Trophoblast cell (in vitro differentiated cells and primary cell): ENCODE measurements at regions not wholly inside any gene's neighbourhood (a gene's known extent, or its start where the extent isn't known, plus 50 kb on each side); places are given as distances from the start of the nearest gene placed in this dataset.
A peak's percentile ranks its signal among the peaks of the same experiment; 100 is the strongest.

Experiments used
- DNase-seq, 2 donors: peaks; one replicate each; pipeline ENCODE4 v3.0.0-alpha.2; 2016
- H2AFZ ChIP-seq: 2 replicates; pipeline ENCODE4 v1.6.1; 2013; ENCODE audit warnings: low read length, moderate library complexity, mild to moderate bottlenecking; ENCODE audit not compliant: insufficient read depth, poor library complexity
- H2AK5ac ChIP-seq: 2 replicates; pipeline ENCODE4 v1.6.1; 2013; ENCODE audit warnings: mild to moderate bottlenecking, low read length
- H2BK120ac ChIP-seq: 2 replicates; pipeline ENCODE4 v1.6.1; 2013; ENCODE audit warnings: low read length, mild to moderate bottlenecking, moderate library complexity; ENCODE audit not compliant: insufficient read depth, poor library complexity
- H2BK12ac ChIP-seq: 2 replicates; pipeline ENCODE4 v1.6.1; 2013; ENCODE audit warnings: mild to moderate bottlenecking, low read length, moderate library complexity
- H2BK5ac ChIP-seq: 2 replicates; pipeline ENCODE4 v1.6.1; 2013; ENCODE audit warnings: low read length, low read depth, moderate library complexity, mild to moderate bottlenecking; ENCODE audit not compliant: poor library complexity
- H3K14ac ChIP-seq: 2 replicates; pipeline ENCODE4 v1.6.1; 2013; ENCODE audit warnings: mild to moderate bottlenecking, low read length
- H3K18ac ChIP-seq: 2 replicates; pipeline ENCODE4 v1.6.1; 2013; ENCODE audit warnings: mild to moderate bottlenecking, low read length
- H3K23ac ChIP-seq: 2 replicates; pipeline ENCODE4 v1.6.1; 2013; ENCODE audit warnings: low read length
- H3K27ac ChIP-seq: 2 replicates; pipeline ENCODE4 v1.5.1; 2013; ENCODE audit warnings: low read depth, mild to moderate bottlenecking, inconsistent platforms, low read length, moderate library complexity
- H3K27me3 ChIP-seq: 2 replicates; pipeline ENCODE4 v1.6.1; 2013; ENCODE audit warnings: inconsistent platforms, mild to moderate bottlenecking, low read length, moderate library complexity; ENCODE audit not compliant: insufficient read depth
- H3K36me3 ChIP-seq, 2 experiments: 1 replicate in 1 of 2; 2 replicates in 1 of 2; pipeline ENCODE4 v1.6.1; 2013; ENCODE audit warnings: low read length in 2 of 2, mild to moderate bottlenecking in 2 of 2, moderate library complexity in 1 of 2; ENCODE audit not compliant: insufficient read depth in 2 of 2, control insufficient read depth in 1 of 2
- H3K4ac ChIP-seq: 2 replicates; pipeline ENCODE4 v1.6.1; 2013; ENCODE audit warnings: low read depth, mild to moderate bottlenecking, low read length, moderate library complexity
- H3K4me1 ChIP-seq, 2 experiments: 1 replicate in 1 of 2; 2 replicates in 1 of 2; pipeline ENCODE4 v1.6.1; 2013; ENCODE audit warnings: low read length in 2 of 2, mild to moderate bottlenecking in 2 of 2, moderate library complexity in 1 of 2; ENCODE audit not compliant: insufficient read depth in 2 of 2, control insufficient read depth in 1 of 2
- H3K4me2 ChIP-seq: 2 replicates; pipeline ENCODE4 v1.6.1; 2013; ENCODE audit warnings: inconsistent platforms, mild to moderate bottlenecking, low read length, moderate library complexity
- H3K4me3 ChIP-seq: 2 replicates; pipeline ENCODE4 v1.5.1; 2013; ENCODE audit warnings: mild to moderate bottlenecking, low read depth, low read length, inconsistent platforms
- H3K79me1 ChIP-seq: one replicate; pipeline ENCODE4 v1.6.1; 2013; ENCODE audit warnings: low read length
- H3K79me2 ChIP-seq: 2 replicates; pipeline ENCODE4 v1.6.1; 2013; ENCODE audit warnings: low read length, mild to moderate bottlenecking; ENCODE audit not compliant: control insufficient read depth, insufficient read depth, poor library complexity
- H3K9ac ChIP-seq: 2 replicates; pipeline ENCODE4 v1.6.1; 2013; ENCODE audit warnings: mild to moderate bottlenecking, low read length
- H3K9me3 ChIP-seq: 2 replicates; pipeline ENCODE4 v1.6.1; 2013; ENCODE audit warnings: low read depth, mild to moderate bottlenecking, control low read depth, inconsistent platforms, low read length; ENCODE audit not compliant: insufficient read depth
- H4K12ac ChIP-seq: 2 replicates; pipeline ENCODE4 v1.6.1; 2013; ENCODE audit warnings: low read depth, mild to moderate bottlenecking, low read length, moderate library complexity
- H4K8ac ChIP-seq: 2 replicates; pipeline ENCODE4 v1.6.1; 2013; ENCODE audit warnings: low read depth, mild to moderate bottlenecking, low read length, moderate library complexity
- H4K91ac ChIP-seq: one replicate; pipeline ENCODE4 v1.6.1; 2013; ENCODE audit warnings: low read depth, mild to moderate bottlenecking, low read length, moderate library complexity
- WGBS: extraction: QIAGEN DNeasy Blood & Tissue Kit; methylation state at CpG from one replicate; pipeline ENCODE4 v1.1.7; 2013; ENCODE audit warnings: missing lambda C conversion rate; ENCODE audit not compliant: insufficient read length, insufficient coverage; ENCODE audit errors: extremely low coverage; 5-methylcytosine and 5-hydroxymethylcytosine counted together

- Histone ChIP-seq H3K27me3 (no peaks in the 10 kb centered on the region), H3K18ac (no peak overlapping the region), H3K9ac (no peak overlapping the region), H3K4ac (no peak overlapping the region), H4K8ac (no peak overlapping the region), H2BK12ac (no peak overlapping the region), H4K91ac (no peak overlapping the region), H3K23ac (no peak overlapping the region), H3K14ac (no peak overlapping the region), H3K27ac (no peak overlapping the region), H3K4me3 (no peak overlapping the region), H3K9me3 (no peaks in the 10 kb centered on the region), H3K79me2 (no peaks in the 10 kb centered on the region), H2BK120ac (no peak overlapping the region), H3K4me1 (no peaks in the 10 kb centered on the region), H3K79me1 (no peaks in the 10 kb centered on the region), H3K36me3 (no peaks in the 10 kb centered on the region), H2BK5ac (no peak overlapping the region), H2AFZ (no peak overlapping the region), H3K4me2 (no peak overlapping the region), H4K12ac (no peak overlapping the region), H2AK5ac (no peak overlapping the region)
- DNase-seq = no peak
- WGBS = no CpG with 5 or more reads among the region's 3 CpGs
Measured at GRCh38 chr7:119994928-119995327, 278.0 kb upstream of the KCND2 start.

- Histone ChIP-seq H3K14ac (no peak overlapping the region), H4K91ac (no peak overlapping the region), H2AK5ac (no peak overlapping the region), H4K12ac (no peak overlapping the region), H2BK5ac (no peak overlapping the region), H3K36me3 (no peaks in the 10 kb centered on the region), H3K79me2 (no peaks in the 10 kb centered on the region), H3K18ac (no peak overlapping the region), H3K9ac (no peak overlapping the region), H2AFZ (no peak overlapping the region), H3K9me3 (no peaks in the 10 kb centered on the region), H3K4ac (no peak overlapping the region), H3K4me1 (no peaks in the 10 kb centered on the region), H2BK120ac (no peak overlapping the region), H3K4me2 (no peak overlapping the region), H3K27ac (no peak overlapping the region), H3K79me1 (no peaks in the 10 kb centered on the region), H3K23ac (no peak overlapping the region), H3K4me3 (no peak overlapping the region), H3K27me3 (no peaks in the 10 kb centered on the region), H2BK12ac (no peak overlapping the region), H4K8ac (no peak overlapping the region)
- peak in 1 of 2 donors; percentile 59 for DNase-seq
- no CpG with 5 or more reads among the region's 3 CpGs for WGBS
Measured at GRCh38 chr7:119996634-119997033, 276.3 kb upstream of the KCND2 start.

- DNase-seq = peak in 1 of 2 donors; percentile 9
- Histone ChIP-seq H3K27me3 (no peaks in the 10 kb centered on the region), H3K79me1 (no peaks in the 10 kb centered on the region), H3K18ac (no peak overlapping the region), H3K23ac (no peak overlapping the region), H3K27ac (no peak overlapping the region), H4K8ac (no peak overlapping the region), H3K4me2 (no peak overlapping the region), H3K4me3 (no peak overlapping the region), H3K79me2 (no peaks in the 10 kb centered on the region), H3K9ac (no peak overlapping the region), H3K4ac (no peak overlapping the region), H3K9me3 (no peaks in the 10 kb centered on the region), H3K14ac (no peak overlapping the region), H4K12ac (no peak overlapping the region), H2AFZ (no peak overlapping the region), H3K4me1 (no peaks in the 10 kb centered on the region), H2BK5ac (no peak overlapping the region), H2AK5ac (no peak overlapping the region), H4K91ac (no peak overlapping the region), H2BK12ac (no peak overlapping the region), H3K36me3 (no peaks in the 10 kb centered on the region), H2BK120ac (no peak overlapping the region)
- WGBS = no CpG with 5 or more reads among the region's 5 CpGs
Measured at GRCh38 chr7:119999738-120000475, 273.1 kb upstream of the KCND2 start.

GRCh38 chr7:120005720-120006119 lies 267.3 kb upstream of the KCND2 start:
- Histone ChIP-seq H2BK12ac (no peak overlapping the region), H3K79me2 (no peaks in the 10 kb centered on the region)

More at GRCh38 chr7:120005720-120006119, 267.3 kb upstream of the KCND2 start:
- no peaks in the 10 kb centered on the region for H3K79me1 ChIP-seq
- no peak overlapping the region for H2AK5ac ChIP-seq
- no peak overlapping the region for H4K12ac ChIP-seq
- no peak overlapping the region for H3K27ac ChIP-seq
- H4K91ac ChIP-seq = no peak overlapping the region
- no peak overlapping the region for H2AFZ ChIP-seq
- no peak for DNase-seq
- no peak overlapping the region for H2BK5ac ChIP-seq
- H3K4me3 ChIP-seq = no peak overlapping the region
- H3K9me3 ChIP-seq = no peaks in the 10 kb centered on the region
- H3K18ac ChIP-seq = no peak overlapping the region
- WGBS = no CpG with 5 or more reads among the region's 6 CpGs
- H3K4me1 ChIP-seq = no peaks in the 10 kb centered on the region
- H3K36me3 ChIP-seq = no peaks in the 10 kb centered on the region
- H3K27me3 ChIP-seq = no peaks in the 10 kb centered on the region
- H3K9ac ChIP-seq = no peak overlapping the region
- no peak overlapping the region for H3K14ac ChIP-seq
- no peak overlapping the region for H3K4me2 ChIP-seq
- H3K23ac ChIP-seq = no peak overlapping the region
- no peak overlapping the region for H4K8ac ChIP-seq
- H2BK120ac ChIP-seq = no peak overlapping the region
- no peak overlapping the region for H3K4ac ChIP-seq
